ENCODE measurements at regions not wholly inside any gene's neighbourhood (a gene's known extent, or its start where the extent isn't known, plus 50 kb on each side); places are given as distances from the start of the nearest gene placed in this dataset.

DNA sequence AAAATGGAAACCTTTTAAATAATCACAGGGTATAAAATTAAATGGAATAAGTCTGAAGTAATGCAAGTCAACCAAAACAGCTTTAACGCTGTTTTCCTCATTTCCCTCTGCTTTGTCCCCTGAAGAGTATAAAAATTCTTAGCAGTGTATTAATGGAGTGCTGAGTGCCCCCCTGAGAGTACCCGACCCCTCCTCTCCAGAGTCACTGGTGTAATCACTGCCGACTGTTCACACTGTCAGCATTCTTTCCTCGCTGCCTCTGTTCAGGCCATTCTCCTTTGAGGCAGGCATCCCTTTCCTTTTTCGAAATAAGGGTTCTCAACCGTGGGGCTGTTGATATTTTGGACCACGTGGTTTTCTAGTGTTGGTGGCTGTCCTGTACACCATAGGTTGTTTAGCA, 146.9 kb upstream of the SLC10A2 start:
- DNase-seq (ENCODE audit: low spot score) = no peak
- in situ Hi-C loops (cut with MboI; ENCODE audit: low sequenced_read_pairs, unreplicated experiment) = no loop called here
- TF ChIP-seq CTCF (IDR thresholded peaks at IDR 0.05; ENCODE audit: borderline replicate concordance, control extremely low read depth, extremely low read depth, insufficient read depth, missing control alignments) = no peak

DNA sequence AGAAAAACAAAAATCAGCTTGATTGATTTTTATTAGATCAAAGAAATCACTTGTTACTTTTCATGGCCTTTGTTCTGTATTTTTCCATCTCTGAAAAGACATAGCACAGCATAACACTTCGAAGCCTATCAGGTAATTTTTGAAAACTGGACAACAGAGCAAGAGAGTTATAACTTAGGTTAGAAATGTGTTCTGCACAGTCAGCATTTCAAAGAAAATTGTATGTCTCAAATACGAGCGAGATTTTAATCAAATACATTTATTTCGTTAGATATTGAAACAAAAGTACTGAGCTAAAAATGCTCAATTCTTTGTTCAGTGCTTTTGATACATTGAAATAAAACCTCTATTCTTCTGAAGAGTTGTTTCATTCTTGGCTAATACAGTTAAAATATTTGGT, 144.1 kb upstream of the SLC10A2 start:
- no peak for DNase-seq (ENCODE audit: low spot score)
- in situ Hi-C loops (cut with MboI; ENCODE audit: low sequenced_read_pairs, unreplicated experiment) = no loop called here

GRCh38 chr13:103203735-103204330, 137.6 kb upstream of the SLC10A2 start:
- DNase-seq (ENCODE audit: low spot score) = no peak
- no peak for TF ChIP-seq CTCF (IDR thresholded peaks at IDR 0.05; ENCODE audit: borderline replicate concordance, control extremely low read depth, extremely low read depth, insufficient read depth, missing control alignments)
- in situ Hi-C loops (cut with MboI; ENCODE audit: low sequenced_read_pairs, unreplicated experiment) = no loop called here

More for the DNA sequence above, 144.1 kb upstream of the SLC10A2 start:
- TF ChIP-seq CTCF (IDR thresholded peaks at IDR 0.05; ENCODE audit: borderline replicate concordance, control extremely low read depth, extremely low read depth, insufficient read depth, missing control alignments) = no peak

- TF ChIP-seq CTCF (IDR thresholded peaks at IDR 0.05; ENCODE audit: borderline replicate concordance, control extremely low read depth, extremely low read depth, insufficient read depth, missing control alignments) = no peak
- in situ Hi-C loops (cut with MboI; ENCODE audit: low sequenced_read_pairs, unreplicated experiment) = no loop called here
- no peak for DNase-seq (ENCODE audit: low spot score)
Measured at GRCh38 chr13:103200118-103200885, 134.1 kb upstream of the SLC10A2 start.

- in situ Hi-C loops (cut with MboI; ENCODE audit: low sequenced_read_pairs, unreplicated experiment) = no loop called here
- TF ChIP-seq CTCF (IDR thresholded peaks at IDR 0.05; ENCODE audit: borderline replicate concordance, control extremely low read depth, extremely low read depth, insufficient read depth, missing control alignments) = no peak
- DNase-seq (ENCODE audit: low spot score) = no peak
Measured at GRCh38 chr13:103199380-103200088, 133.3 kb upstream of the SLC10A2 start.

DNA sequence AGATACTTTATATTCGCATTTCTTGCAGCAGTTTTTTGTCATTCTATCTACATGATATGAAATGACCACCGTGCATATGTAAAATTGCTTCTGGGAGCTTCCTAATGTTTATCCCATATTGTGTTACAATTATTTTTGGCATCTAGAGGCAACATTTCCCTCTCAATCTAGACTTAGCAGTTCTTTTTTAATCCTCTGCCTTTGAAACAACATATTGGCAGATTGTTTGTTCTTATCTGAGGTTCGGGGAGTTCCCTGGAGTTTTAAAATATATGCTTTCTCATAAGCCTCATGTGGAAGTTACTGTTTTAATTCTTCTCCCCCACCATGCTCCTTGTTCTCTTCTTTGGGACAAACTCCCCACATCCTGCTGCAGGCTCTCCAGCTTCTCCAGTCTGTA, 130.1 kb upstream of the SLC10A2 start:
- DNase-seq (ENCODE audit: low spot score) = no peak
- TF ChIP-seq CTCF (IDR thresholded peaks at IDR 0.05; ENCODE audit: borderline replicate concordance, control extremely low read depth, extremely low read depth, insufficient read depth, missing control alignments) = no peak
- in situ Hi-C loops (cut with MboI; ENCODE audit: low sequenced_read_pairs, unreplicated experiment) = no loop called here

Data from GM13976 (cell line).